ENCODE measurements at regions not wholly inside any gene's neighbourhood (a gene's known extent, or its start where the extent isn't known, plus 50 kb on each side); places are given as distances from the start of the nearest gene placed in this dataset.
"Not testable (repeated sequence)": the region's sequence is repeated elsewhere in the genome, so short reads cannot be mapped to it uniquely, and the experiment has no call there.

- peak in 3 of 8 experiments; percentile 54 to 74 (median 57) for ATAC-seq (replicated peaks in 6 of 8)
- WGBS, 10 experiments, result 0 to 100% (median 40%) methylated on average over 1 to 2 of the region's 2 CpGs; no CpG with 5 or more reads in 3 of the 10 experiments
- H3K4me3 ChIP-seq, result no peak overlapping the region
- in situ Hi-C loops (cut with MboI; ENCODE audit: low pct_unique_long_range_greater_than_20kb in 2 of 9, low sequenced_read_pairs in 9 of 9, unreplicated experiment in 9 of 9), result no loop called here
- H3K4me1 ChIP-seq (replicated peaks in 1 of 2), result no peaks in the 10 kb centered on the region
- no peak overlapping the region for H3K27ac ChIP-seq
These were observed 461.6 kb upstream of the CNTNAP5 start for GRCh38 chr2:123563515-123563914.

GRCh38 chr2:123566291-123566946 is 458.7 kb upstream of the CNTNAP5 start:
- peak in 1 of 8 experiments; percentile 29 for ATAC-seq (replicated peaks in 6 of 8)
- Histone ChIP-seq H3K4me1 (replicated peaks in 1 of 2) (no peaks in the 10 kb centered on the region), H3K4me3 (no peak overlapping the region), H3K27ac (no peak overlapping the region)
- WGBS, 10 experiments, result 0 to 100% (median 90%) methylated on average over 1 to 3 of the region's 3 CpGs; no CpG with 5 or more reads in 1 of the 10 experiments
- in situ Hi-C loops (cut with MboI; ENCODE audit: low pct_unique_long_range_greater_than_20kb in 2 of 9, low sequenced_read_pairs in 9 of 9, unreplicated experiment in 9 of 9), result no loop called here

GRCh38 chr2:123578016-123578415 is 447.1 kb upstream of the CNTNAP5 start:
- H3K4me1 ChIP-seq (replicated peaks in 1 of 2), result no peaks in the 10 kb centered on the region
- in situ Hi-C loops (cut with MboI; ENCODE audit: low pct_unique_long_range_greater_than_20kb in 2 of 9, low sequenced_read_pairs in 9 of 9, unreplicated experiment in 9 of 9), result no loop called here
- ATAC-seq (replicated peaks in 6 of 8), result no peak
- H3K27ac ChIP-seq, result no peak overlapping the region
- H3K4me3 ChIP-seq, result no peak overlapping the region
- whole genome bisulfite sequencing, 10 experiments, result 0 to 94% (median 74%) methylated on average over 1 to 2 of the region's 2 CpGs

DNA sequence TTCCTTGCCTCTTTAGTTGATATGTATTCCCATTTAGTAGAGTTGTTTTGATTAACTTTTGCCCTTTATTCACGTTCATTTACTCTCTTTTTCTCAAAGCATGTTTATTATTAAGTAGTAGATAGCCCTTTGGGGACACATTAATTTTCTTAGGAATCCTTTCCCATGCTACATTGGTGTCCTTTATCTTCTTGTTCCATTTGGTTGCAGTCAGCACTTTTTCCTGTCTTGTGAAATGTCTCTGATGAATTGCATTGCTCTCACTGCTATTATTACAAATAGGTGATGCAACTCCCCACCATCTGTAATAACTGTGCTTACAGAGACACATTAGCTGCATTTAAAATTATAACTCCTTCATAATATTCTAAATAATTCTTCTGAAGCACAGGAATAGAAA is 428.5 kb upstream of the CNTNAP5 start:
- Histone ChIP-seq H3K4me1 (replicated peaks in 1 of 2) (peaks cover 14 to 25% of the 10 kb centered on the region in 2 donors), H3K27ac (no peak overlapping the region), H3K4me3 (no peak overlapping the region)
- WGBS, 10 experiments, result 0 to 44% (median 0%) methylated on average over 1 of the region's 1 CpG; no CpG with 5 or more reads in 3 of the 10 experiments
- peak in 5 of 8 experiments; percentile 69 to 95 (median 84) for ATAC-seq (replicated peaks in 6 of 8)
- in situ Hi-C loops (cut with MboI; ENCODE audit: low pct_unique_long_range_greater_than_20kb in 2 of 9, low sequenced_read_pairs in 9 of 9, unreplicated experiment in 9 of 9), result no loop called here

- peak in 5 of 8 experiments; percentile 27 to 84 (median 82) for ATAC-seq (replicated peaks in 6 of 8)
- in situ Hi-C loops (cut with MboI; ENCODE audit: low pct_unique_long_range_greater_than_20kb in 2 of 9, low sequenced_read_pairs in 9 of 9, unreplicated experiment in 9 of 9), result no loop called here
- H3K4me3 ChIP-seq, result no peak overlapping the region
- peak overlapping the region in 1 of 2 donors; percentile 39 for H3K27ac ChIP-seq
- peaks cover 14 to 25% of the 10 kb centered on the region in 2 donors for H3K4me1 ChIP-seq (replicated peaks in 1 of 2)
- 0 to 80% (median 60%) methylated on average over 1 to 2 of the region's 2 CpGs; no CpG with 5 or more reads in 5 of the 10 experiments for WGBS, 10 experiments
These were observed 427.1 kb upstream of the CNTNAP5 start for GRCh38 chr2:123597988-123598387.

DNA sequence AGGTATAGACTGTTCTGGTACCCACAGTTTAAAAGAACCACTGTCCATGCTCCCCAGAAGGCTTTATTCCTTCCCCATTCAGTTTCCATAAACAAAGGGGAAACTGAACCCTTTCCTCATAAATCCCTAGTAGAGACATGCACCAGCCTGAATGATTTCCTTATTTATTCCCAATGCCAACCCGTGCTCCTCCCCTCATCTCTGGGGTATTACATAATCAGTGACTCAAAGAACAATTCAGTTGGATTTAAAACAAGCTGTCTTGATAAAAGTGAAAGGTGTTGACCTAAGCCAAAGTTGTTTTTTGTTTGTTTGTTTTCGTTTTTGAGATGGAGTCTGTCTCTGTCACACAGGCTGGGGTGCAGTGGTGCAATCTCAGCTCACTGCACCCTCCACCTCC is 418.5 kb upstream of the CNTNAP5 start:
- Histone ChIP-seq H3K4me3 (no peak overlapping the region), H3K27ac (no peak overlapping the region), H3K4me1 (replicated peaks in 1 of 2) (no peaks in the 10 kb centered on the region)
- no peak for ATAC-seq (replicated peaks in 6 of 8)
- in situ Hi-C loops (cut with MboI; ENCODE audit: low pct_unique_long_range_greater_than_20kb in 2 of 9, low sequenced_read_pairs in 9 of 9, unreplicated experiment in 9 of 9), result no loop called here
- WGBS, 10 experiments, result 0 to 79% (median 66%) methylated on average over 1 to 2 of the region's 2 CpGs; no CpG with 5 or more reads in 4 of the 10 experiments

GRCh38 chr2:123609077-123609476 is 416.0 kb upstream of the CNTNAP5 start:
- WGBS, 10 experiments, result 0 to 40% (median 10%) methylated on average over 1 of the region's 1 CpG; no CpG with 5 or more reads in 5 of the 10 experiments
- Histone ChIP-seq H3K4me1 (replicated peaks in 1 of 2) (no peaks in the 10 kb centered on the region), H3K27ac (no peak overlapping the region), H3K4me3 (no peak overlapping the region)
- in situ Hi-C loops (cut with MboI; ENCODE audit: low pct_unique_long_range_greater_than_20kb in 2 of 9, low sequenced_read_pairs in 9 of 9, unreplicated experiment in 9 of 9), result no loop called here
- ATAC-seq (replicated peaks in 6 of 8), result no peak

DNA sequence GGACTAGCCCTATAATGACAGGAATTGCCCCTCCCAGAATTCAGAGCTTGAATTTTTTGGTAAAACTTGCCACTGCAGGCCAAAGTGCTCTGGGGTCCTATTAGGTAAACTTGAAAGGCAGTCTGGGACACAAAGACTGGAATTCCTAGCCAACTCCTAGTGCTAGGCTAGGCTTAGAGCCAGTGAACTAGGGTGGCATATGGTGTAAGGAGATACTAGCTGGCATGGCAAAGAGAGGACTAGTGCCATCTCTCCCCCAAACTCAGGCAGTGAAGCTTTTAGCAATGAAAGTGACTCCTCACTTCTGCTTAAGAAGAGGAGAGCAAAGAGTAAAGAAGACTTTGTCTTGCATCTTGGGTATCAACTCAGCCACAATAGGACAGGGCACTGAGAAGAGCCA is 410.5 kb upstream of the CNTNAP5 start:
- Histone ChIP-seq H3K4me1 (replicated peaks in 1 of 2) (no peaks in the 10 kb centered on the region), H3K4me3 (no peak overlapping the region), H3K27ac (no peak overlapping the region)
- no peak for ATAC-seq (replicated peaks in 6 of 8)
- in situ Hi-C loops (cut with MboI; ENCODE audit: low pct_unique_long_range_greater_than_20kb in 2 of 9, low sequenced_read_pairs in 9 of 9, unreplicated experiment in 9 of 9), result no loop called here

DNA sequence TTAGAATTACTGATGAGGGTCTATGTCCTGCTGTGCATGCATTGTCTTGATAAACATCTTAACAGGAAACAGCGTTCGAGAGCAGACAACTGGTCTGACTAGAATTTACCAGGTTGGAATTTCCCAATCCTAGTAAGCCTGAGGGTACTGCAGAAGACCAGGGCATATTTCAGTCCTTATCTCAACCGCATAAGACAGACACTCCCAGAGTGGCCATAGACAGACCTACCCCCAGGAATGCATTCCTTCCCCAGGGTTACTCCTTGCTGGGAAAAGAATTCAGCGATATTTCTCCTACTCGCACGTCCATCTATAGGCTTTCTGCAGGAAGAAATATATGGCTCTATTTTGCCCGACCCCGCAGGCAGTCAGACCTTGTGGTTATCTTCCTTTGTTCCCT is 406.4 kb upstream of the CNTNAP5 start:
- WGBS, 10 experiments, result 0 to 100% (median 76%) methylated on average over 1 to 8 of the region's 8 CpGs; no CpG with 5 or more reads in 1 of the 10 experiments
- H3K4me3 ChIP-seq; ATAC-seq (replicated peaks in 6 of 8); H3K4me1 ChIP-seq (replicated peaks in 1 of 2); H3K27ac ChIP-seq; in situ Hi-C loops (cut with MboI; ENCODE audit: low pct_unique_long_range_greater_than_20kb in 2 of 9, low sequenced_read_pairs in 9 of 9, unreplicated experiment in 9 of 9): not testable (repeated sequence)

DNA sequence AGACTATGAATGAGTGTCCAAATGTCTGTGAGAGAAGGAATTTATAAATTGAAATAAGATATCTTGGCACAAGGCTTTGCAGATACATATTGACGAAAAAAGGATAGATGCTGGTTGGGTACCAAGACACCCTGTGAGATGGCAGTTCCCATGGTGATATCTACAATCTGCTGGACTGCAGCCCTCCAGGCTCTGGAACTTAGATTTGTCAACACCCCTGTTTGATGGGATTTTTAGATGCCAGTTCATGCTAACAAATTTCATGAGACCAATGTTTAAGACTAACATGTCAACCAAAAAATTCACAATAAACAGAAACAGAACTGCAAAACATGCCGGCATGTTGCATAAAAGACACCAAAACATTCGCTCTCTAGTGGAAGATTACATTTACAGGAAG is 400.3 kb upstream of the CNTNAP5 start:
- no peak overlapping the region for H3K4me3 ChIP-seq
- ATAC-seq (replicated peaks in 6 of 8), result no peak
- 0 to 100% (median 90%) methylated on average over 1 to 3 of the region's 3 CpGs for WGBS, 10 experiments
- no peaks in the 10 kb centered on the region for H3K4me1 ChIP-seq (replicated peaks in 1 of 2)
- no peak overlapping the region for H3K27ac ChIP-seq
- in situ Hi-C loops (cut with MboI; ENCODE audit: low pct_unique_long_range_greater_than_20kb in 2 of 9, low sequenced_read_pairs in 9 of 9, unreplicated experiment in 9 of 9), result no loop called here

DNA sequence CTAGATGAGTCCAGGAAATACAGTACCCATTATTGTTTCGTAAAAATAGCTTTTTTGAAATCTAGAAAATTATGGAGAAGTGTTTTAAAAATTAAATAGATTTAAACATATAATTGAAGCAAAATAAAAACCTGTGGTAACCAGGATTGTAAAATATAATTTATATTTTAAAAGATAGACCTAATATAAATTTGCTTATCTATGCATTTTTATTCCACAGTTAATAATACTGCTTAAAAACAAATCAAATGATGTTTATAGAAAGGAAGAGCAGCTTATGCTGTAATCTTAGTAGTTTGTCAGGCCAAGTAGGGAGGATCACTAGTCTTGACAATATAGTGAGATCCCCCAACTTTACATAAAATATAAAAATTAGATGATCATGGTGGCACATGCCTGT is 388.9 kb upstream of the CNTNAP5 start:
- in situ Hi-C loops (cut with MboI; ENCODE audit: low pct_unique_long_range_greater_than_20kb in 2 of 9, low sequenced_read_pairs in 9 of 9, unreplicated experiment in 9 of 9), result no loop called here
- 0 to 100% (median 69%) methylated on average over 1 of the region's 1 CpG; no CpG with 5 or more reads in 2 of the 10 experiments for WGBS, 10 experiments

DNA sequence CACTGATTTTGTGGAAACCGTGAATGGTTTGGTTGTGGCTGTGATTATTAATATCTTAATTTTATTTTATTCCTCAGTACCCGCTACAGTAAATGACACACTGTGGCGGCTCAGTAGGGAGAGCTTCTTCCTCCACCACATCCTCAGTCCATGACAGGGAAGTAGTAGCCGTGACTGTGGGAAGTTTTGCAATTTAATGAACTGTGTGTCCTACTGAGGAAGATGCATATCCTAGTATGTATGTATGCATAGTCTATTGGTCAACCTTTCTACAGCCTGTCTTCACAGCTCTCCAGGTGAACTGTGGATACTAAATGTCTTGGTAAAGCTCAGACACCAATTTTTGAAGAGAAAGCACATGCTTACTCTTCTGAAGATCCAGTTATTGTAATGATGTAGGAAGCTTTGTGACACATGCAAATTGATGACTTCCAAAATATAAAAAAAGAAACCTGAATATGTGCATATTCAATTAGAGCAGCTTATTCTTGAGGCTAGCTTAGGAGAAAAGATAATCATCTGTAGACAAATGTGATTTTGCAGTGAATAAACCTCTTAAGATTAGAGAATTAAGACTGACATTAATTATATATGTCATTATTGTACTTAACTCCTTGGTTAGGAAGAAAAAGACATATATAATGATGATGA is 384.3 kb upstream of the CNTNAP5 start:
- in situ Hi-C loops (cut with MboI; ENCODE audit: low pct_unique_long_range_greater_than_20kb in 2 of 9, low sequenced_read_pairs in 9 of 9, unreplicated experiment in 9 of 9), result no loop called here
- ATAC-seq (replicated peaks in 6 of 8), result peak in 2 of 8 experiments; percentile 65 to 79
- Histone ChIP-seq H3K27ac (no peak overlapping the region), H3K4me3 (no peak overlapping the region), H3K4me1 (replicated peaks in 1 of 2) (no peaks in the 10 kb centered on the region)
- WGBS, 10 experiments, result 0 to 100% (median 63%) methylated on average over 1 to 4 of the region's 4 CpGs; no CpG with 5 or more reads in 1 of the 10 experiments

More for the DNA sequence above, 388.9 kb upstream of the CNTNAP5 start:
- Histone ChIP-seq H3K27ac (no peak overlapping the region), H3K4me3 (no peak overlapping the region), H3K4me1 (replicated peaks in 1 of 2) (no peaks in the 10 kb centered on the region)
- ATAC-seq (replicated peaks in 6 of 8), result no peak

- no peak overlapping the region for H3K27ac ChIP-seq
- in situ Hi-C loops (cut with MboI; ENCODE audit: low pct_unique_long_range_greater_than_20kb in 2 of 9, low sequenced_read_pairs in 9 of 9, unreplicated experiment in 9 of 9), result no loop called here
- peak in 1 of 8 experiments; percentile 28 for ATAC-seq (replicated peaks in 6 of 8)
- H3K4me1 ChIP-seq (replicated peaks in 1 of 2), result peaks cover 0 to 4% of the 10 kb centered on the region in 2 donors
- no peak overlapping the region for H3K4me3 ChIP-seq
These were observed 381.0 kb upstream of the CNTNAP5 start for GRCh38 chr2:123644053-123644452.

All from motor neuron (in vitro differentiated cells).